Thyroid gland (tissue), 4 donors: ENCODE measurements at regions not wholly inside any gene's neighbourhood (a gene's known extent, or its start where the extent isn't known, plus 50 kb on each side); places are given as distances from the start of the nearest gene placed in this dataset.

Source experiments
- DNase-seq, 2 donors: peaks; one replicate each; pipeline ENCODE4 v3.0.0-alpha.2; 2019
- H3K27ac ChIP-seq, 3 donors: fragments of 200-600 bp; sonication (generic); 1 replicate in 2 of 3; 2 replicates in 1 of 3; pipeline ENCODE4 v1.5.1; 2016 to 2019; ENCODE audit warnings: mild to moderate bottlenecking in 1 of 3, moderate library complexity in 1 of 3
- H3K27me3 ChIP-seq: fragments of 200-600 bp; sonication (generic); one replicate; pipeline ENCODE4 v1.5.1; 2019
- H3K36me3 ChIP-seq, 2 donors: fragments of 200-600 bp; sonication (generic); one replicate each; pipeline ENCODE4 v1.5.1; 2016 to 2019
- H3K4me1 ChIP-seq, 2 donors: fragments of 200-600 bp; sonication (generic); one replicate each; pipeline ENCODE4 v1.5.1; 2017 to 2019
- H3K4me3 ChIP-seq, 3 donors: fragments of 200-600 bp; sonication (generic); replicated peaks in 1 of 3; 1 replicate in 2 of 3; 2 replicates in 1 of 3; pipeline ENCODE4 v1.5.1; 2016; ENCODE audit warnings: mild to moderate bottlenecking in 1 of 3
- H3K9me3 ChIP-seq: fragments of 200-600 bp; sonication (generic); one replicate; pipeline ENCODE4 v1.5.1; 2017
- CTCF ChIP-seq, 6 experiments: fragments of 200-600 bp in 3 of 6; fragments of 450-650 bp in 3 of 6; sonication (generic) in 3 of 6; IDR thresholded peaks; one replicate each; pipeline ENCODE4 v1.5.1; 2016 to 2019; ENCODE audit warnings: antibody characterized with exemption in 6 of 6, mild to moderate bottlenecking in 2 of 6, inconsistent platforms in 1 of 6, moderate library complexity in 1 of 6
- POLR2A ChIP-seq, 2 donors: fragments of 450-650 bp; IDR thresholded peaks; one replicate each; pipeline ENCODE4 v1.6.1; 2017; ENCODE audit warnings: antibody characterized with exemption in 2 of 2, mild to moderate bottlenecking in 2 of 2, moderate library complexity in 1 of 2
- WGBS, 2 donors: methylation state at CpG; one replicate each; pipeline ENCODE4 v1.1.5; 2017; 5-methylcytosine and 5-hydroxymethylcytosine counted together
- intact Hi-C: fragments of 100-400 bp; cut with DNase I; formaldehyde crosslinking; loops from one replicate; pipeline ENCODE4 v1.15.1; 2023

GRCh38 chr12:15044471-15044870 is 71.6 kb downstream of the PDE6H start:
- TF ChIP-seq CTCF (IDR thresholded peaks at IDR 0.05) (no peak), POLR2A (IDR thresholded peaks at IDR 0.05) (no peak)
- peaks cover 0 to 5% of the 10 kb centered on the region in 2 donors for H3K4me1 ChIP-seq
- no peaks in the 10 kb centered on the region for H3K27me3 ChIP-seq
- 48 to 62% methylated on average over 1 of the region's 1 CpG for WGBS, 2 donors
- H3K36me3 ChIP-seq, result no peaks in the 10 kb centered on the region
- H3K4me3 ChIP-seq, result no peak overlapping the region
- DNase-seq, result no peak
- no peak overlapping the region for H3K27ac ChIP-seq
- H3K9me3 ChIP-seq, result no peaks in the 10 kb centered on the region
- intact Hi-C loops, result no loop called here

GRCh38 chr12:15045451-15045850 is 72.6 kb downstream of the PDE6H start:
- Histone ChIP-seq H3K9me3 (no peaks in the 10 kb centered on the region), H3K4me3 (no peak overlapping the region), H3K4me1 (peaks cover 0 to 5% of the 10 kb centered on the region in 2 donors), H3K36me3 (no peaks in the 10 kb centered on the region), H3K27ac (no peak overlapping the region), H3K27me3 (no peaks in the 10 kb centered on the region)
- intact Hi-C loops, result no loop called here
- WGBS, 2 donors, result 68 to 72% methylated on average over 1 of the region's 1 CpG
- TF ChIP-seq POLR2A (IDR thresholded peaks at IDR 0.05), result no peak
- TF ChIP-seq CTCF (IDR thresholded peaks at IDR 0.05), result no peak
- DNase-seq, result no peak

GRCh38 chr12:15047611-15048010 is 74.8 kb downstream of the PDE6H start:
- H3K27ac ChIP-seq, result no peak overlapping the region
- intact Hi-C loops, result no loop called here
- 58 to 72% methylated on average over 2 of the region's 2 CpGs for WGBS, 2 donors
- H3K27me3 ChIP-seq, result no peaks in the 10 kb centered on the region
- H3K36me3 ChIP-seq, result no peaks in the 10 kb centered on the region
- H3K4me1 ChIP-seq, result peaks cover 0 to 5% of the 10 kb centered on the region in 2 donors
- TF ChIP-seq POLR2A (IDR thresholded peaks at IDR 0.05) (no peak), CTCF (IDR thresholded peaks at IDR 0.05) (no peak)
- H3K4me3 ChIP-seq, result no peak overlapping the region
- H3K9me3 ChIP-seq, result no peaks in the 10 kb centered on the region
- DNase-seq, result no peak

GRCh38 chr12:15049461-15050153 is 76.8 kb downstream of the PDE6H start:
- Histone ChIP-seq H3K27ac (no peak overlapping the region), H3K4me1 (peaks cover 0 to 3% of the 10 kb centered on the region in 2 donors), H3K27me3 (no peaks in the 10 kb centered on the region), H3K4me3 (no peak overlapping the region), H3K36me3 (no peaks in the 10 kb centered on the region), H3K9me3 (no peaks in the 10 kb centered on the region)
- DNase-seq, result no peak
- 92% methylated on average over 8 of the region's 8 CpGs for WGBS, 2 donors
- intact Hi-C loops, result no loop called here
- TF ChIP-seq CTCF (IDR thresholded peaks at IDR 0.05) (no peak), POLR2A (IDR thresholded peaks at IDR 0.05) (no peak)

- 49 to 71% methylated on average over 2 of the region's 2 CpGs for WGBS, 2 donors
- no peaks in the 10 kb centered on the region for H3K4me1 ChIP-seq
- H3K27me3 ChIP-seq, result no peaks in the 10 kb centered on the region
- H3K9me3 ChIP-seq, result no peaks in the 10 kb centered on the region
- TF ChIP-seq CTCF (IDR thresholded peaks at IDR 0.05) (no peak), POLR2A (IDR thresholded peaks at IDR 0.05) (no peak)
- H3K4me3 ChIP-seq, result no peak overlapping the region
- no peak for DNase-seq
- no peaks in the 10 kb centered on the region for H3K36me3 ChIP-seq
- intact Hi-C loops, result no loop called here
- H3K27ac ChIP-seq, result no peak overlapping the region
These were observed 77.8 kb downstream of the PDE6H start for GRCh38 chr12:15050659-15051058.
